ENCODE measurements at regions not wholly inside any gene's neighbourhood (a gene's known extent, or its start where the extent isn't known, plus 50 kb on each side); places are given as distances from the start of the nearest gene placed in this dataset.

DNA sequence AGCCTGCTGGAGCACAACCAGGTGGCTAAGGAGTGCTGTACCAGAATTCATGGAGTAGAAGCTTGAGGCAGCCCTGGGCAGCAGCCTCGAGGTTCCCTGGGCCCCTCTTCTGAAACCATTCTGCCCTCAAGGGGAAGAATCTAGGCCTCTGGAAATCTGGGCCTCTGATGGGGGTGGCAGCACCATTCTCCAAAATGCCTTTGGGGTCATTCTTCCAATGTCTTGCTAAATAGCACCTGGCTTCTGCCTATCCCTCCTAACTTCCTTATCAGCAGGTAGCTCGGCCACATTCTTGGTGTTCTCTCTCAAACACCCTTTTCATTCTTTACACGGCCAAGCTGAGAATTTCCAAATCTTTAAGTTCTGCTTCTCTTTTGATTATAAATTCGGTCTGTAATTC, 473.6 kb downstream of the BCOR start:
- no peak for DNase-seq

- no peak for DNase-seq
Observed at GRCh38 chrX:39625810-39626209, 471.9 kb downstream of the BCOR start.

DNA sequence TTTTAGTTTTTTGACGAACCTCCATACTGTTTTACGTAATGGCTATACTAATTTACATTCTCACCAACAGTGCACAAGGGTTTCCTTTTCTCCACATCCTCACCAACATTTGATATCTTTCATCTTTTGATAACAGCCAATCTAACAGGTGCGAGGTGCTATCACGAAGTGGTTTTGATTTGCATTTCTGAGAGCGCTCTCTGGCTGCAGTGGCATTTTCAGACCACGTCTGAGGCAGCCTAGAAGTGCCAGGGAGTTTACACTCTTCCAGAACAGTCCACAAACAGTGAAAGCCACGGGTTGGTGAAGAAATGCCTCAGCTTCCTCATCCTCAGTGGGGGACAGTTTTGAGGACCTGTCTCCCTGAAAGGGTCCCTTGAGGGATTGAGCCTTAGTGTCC, 471.0 kb downstream of the BCOR start:
- DNase-seq: no peak

- no peak for DNase-seq
Observed at GRCh38 chrX:39627257-39627656, 470.5 kb downstream of the BCOR start.

DNA sequence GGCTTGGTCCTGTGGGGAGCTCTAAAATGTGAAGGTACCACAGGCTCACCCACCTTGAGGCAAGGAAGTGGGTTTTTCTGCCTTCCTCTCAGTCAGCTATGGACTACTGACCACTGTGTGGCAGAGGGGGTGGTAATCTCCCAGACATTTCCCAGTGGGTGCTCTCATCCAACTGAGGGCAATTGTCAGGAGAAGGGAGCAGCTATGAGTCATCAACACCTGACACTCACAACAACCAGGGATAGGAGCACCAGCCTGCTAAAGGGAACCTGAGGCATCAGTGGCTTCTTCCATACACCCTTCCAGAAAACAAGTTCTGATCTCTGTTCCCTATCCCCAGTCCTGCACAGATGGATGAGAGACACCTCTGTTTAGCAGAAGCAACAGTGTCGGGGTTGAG, 468.8 kb downstream of the BCOR start:
- DNase-seq: no peak

- no peak for DNase-seq
Observed at GRCh38 chrX:39630344-39630743, 467.4 kb downstream of the BCOR start.

- no peak for DNase-seq
Observed at GRCh38 chrX:39631276-39632229, 466.2 kb downstream of the BCOR start.

DNA sequence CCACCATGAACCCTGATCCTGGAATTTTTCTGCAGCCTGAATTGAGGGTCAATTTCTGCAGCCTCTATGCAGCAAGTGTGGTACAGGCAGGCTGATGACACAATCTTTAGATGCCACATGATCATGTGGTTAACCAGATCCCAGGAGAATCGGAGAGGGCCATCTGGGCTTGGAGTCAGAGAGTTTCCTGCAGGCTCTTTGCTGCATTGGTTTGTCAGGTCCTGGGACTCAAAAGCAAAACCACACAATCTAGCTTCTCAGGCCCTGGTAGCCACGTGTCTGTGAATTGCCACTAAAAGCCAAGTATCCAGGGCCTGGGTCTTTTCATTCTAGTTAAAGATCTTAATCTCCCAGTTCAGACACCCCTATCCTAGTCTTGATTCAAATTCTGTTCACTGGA, 464.5 kb downstream of the BCOR start:
- no peak for DNase-seq

DNA sequence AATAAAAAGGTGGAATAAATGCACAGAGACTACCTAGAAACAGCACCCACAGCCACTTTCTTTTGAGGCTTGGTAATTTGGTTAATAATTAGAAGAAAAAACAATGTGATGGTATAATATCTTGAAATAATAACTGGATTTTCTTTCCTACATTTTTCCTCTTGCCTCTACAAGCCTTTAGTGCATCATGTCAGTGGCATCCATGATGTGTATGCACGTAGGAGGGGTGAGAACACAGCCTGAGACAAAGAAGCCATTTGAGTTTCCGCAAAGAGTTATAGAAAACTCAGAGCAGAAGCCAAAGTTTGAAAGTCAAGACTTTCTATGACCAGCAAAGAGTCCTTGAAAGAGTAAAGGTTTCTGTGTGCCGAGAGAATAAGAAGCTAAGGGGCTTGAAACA, 461.3 kb downstream of the BCOR start:
- no peak for DNase-seq

DNA sequence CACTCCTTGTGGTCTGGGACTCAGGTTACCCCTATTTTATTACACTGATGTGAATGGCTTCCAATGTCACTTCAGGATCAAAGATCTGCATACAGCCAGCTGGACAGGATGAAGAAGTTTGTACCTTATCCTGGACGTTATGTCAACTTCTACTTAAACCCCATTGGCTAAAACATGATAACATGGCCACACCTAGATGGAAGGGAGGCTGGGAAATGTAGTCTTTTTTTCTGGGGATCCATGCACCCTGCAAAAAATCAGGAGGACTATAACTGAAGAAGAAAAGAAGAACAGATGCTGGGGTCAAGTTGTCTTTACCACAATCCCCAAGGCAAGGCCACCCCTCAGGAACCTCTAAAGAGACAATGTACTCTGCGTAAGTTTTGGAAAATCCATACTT, 459.2 kb downstream of the BCOR start:
- DNase-seq: no peak

DNA sequence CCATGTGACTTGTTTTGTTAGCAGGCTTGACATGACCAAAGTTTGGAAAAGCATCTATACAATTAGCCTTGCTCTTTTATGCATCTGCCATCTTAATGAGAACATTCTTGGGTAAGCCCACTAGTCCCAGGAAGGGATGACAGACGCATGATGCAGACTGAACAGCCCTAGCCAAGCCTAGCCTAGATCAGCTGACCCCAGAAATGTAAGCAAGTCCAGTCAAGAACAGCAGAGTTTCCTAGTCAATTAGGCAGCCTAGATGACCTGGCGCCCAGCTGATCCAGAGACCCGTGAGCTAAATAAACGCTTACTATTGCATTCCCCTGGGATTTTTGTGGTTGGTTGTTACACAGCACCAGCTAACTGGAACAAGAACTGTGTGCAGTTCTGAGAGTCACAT, 457.9 kb downstream of the BCOR start:
- no peak for DNase-seq

DNA sequence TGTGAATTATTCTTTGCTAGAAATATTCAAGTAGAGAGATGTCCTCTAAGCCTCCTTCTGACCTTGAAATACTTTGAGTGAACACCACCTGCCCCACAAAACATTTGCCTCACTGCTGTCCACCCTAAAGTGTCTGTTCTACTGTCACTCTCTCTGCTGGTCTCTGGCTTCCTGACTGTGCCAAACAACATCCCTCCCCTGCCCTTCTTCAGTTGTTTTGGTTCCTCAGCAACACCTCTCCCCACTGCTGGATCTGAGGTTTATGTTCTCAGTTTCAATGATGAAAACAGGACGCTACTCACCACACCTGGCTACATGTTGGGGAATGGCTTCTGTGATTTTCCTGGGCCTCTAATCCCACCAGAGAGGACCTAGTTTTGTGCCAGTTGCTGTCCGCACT, 456.9 kb downstream of the BCOR start:
- no peak for DNase-seq

- DNase-seq: no peak
Observed at GRCh38 chrX:39642071-39642470, 455.7 kb downstream of the BCOR start.

DNA sequence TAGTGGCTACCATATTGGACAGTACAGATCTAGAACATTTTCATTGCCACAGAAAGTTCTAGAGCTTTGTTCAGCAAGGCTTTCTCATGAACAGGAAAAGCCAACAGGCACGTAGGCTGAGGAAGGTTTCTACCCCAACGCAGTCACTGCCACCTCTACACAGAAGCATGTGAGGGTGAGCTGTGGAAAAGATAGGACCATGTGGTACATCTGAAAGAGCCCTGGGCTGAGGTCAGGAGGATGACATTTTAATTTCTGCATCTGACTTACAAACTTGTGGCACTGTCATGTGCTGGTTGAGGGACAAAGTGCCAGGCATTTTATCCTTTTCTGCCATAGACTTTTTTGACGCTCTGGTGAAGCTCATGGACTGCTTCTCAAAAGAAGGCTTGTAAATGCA, 454.2 kb downstream of the BCOR start:
- DNase-seq: no peak

DNA sequence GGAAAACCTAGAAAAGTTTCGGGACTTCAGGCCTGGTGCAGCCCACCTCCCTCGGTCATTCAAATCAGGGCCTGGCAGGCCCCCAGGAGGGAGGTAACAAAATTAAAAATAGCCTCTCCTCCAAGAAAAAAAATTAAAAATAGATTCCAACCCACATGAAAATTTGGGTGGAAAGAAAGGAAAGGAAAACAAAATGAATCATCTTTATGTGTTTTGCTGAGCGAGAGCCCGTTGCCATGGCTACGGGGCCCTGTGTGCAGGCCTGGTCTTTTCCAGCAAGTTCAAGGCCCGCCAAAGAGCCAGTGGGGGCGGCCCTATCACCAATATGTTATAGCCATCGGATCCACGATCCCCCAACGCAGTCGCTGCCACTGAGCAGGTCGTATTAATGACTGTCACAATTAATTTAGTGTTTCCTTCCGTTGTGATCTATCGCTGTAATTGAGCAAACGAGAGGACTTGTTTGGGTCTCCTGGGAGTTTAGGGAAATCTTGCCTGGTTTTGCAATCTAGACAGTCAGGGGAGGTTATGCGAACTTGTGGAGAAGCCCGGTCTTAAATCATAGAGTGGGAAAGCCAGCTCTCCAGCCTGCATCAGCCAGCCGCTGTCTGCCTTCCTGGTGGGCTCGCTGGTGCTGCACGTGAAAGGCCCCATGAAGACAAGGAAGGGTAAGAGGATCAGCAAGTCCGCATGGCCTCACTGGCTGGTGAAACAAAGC, 452.4 kb downstream of the BCOR start:
- no peak for DNase-seq

- no peak for DNase-seq
Observed at GRCh38 chrX:39648548-39649254, 449.1 kb downstream of the BCOR start.

DNA sequence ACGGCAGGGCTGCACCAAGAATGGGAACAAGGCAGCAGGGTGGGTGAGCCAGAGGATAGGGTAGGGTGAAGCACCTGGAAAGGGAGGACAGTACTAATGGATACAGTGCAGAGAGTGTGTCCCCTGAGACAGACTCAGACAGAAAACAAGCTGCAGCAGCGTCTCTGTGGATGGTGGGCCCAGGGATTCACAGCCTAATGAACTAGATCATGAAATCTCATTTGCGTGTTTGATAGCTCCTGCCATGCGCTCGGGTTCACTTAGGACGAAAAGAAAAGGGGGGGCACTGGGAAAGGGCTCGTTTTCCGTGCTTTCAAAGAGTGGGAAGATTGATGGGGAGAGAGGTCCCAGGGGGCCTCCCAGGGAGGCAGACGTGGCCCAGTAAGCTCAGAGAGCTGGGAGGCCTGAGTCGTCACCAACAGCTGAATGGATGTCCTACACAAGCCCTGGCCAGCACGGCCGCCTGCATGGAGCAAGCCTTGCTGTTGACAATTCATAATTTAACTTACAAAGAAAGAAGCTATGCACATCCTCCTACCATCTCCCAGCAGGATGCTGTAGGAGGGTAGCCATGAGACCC, 446.9 kb downstream of the BCOR start:
- no peak for DNase-seq

DNA sequence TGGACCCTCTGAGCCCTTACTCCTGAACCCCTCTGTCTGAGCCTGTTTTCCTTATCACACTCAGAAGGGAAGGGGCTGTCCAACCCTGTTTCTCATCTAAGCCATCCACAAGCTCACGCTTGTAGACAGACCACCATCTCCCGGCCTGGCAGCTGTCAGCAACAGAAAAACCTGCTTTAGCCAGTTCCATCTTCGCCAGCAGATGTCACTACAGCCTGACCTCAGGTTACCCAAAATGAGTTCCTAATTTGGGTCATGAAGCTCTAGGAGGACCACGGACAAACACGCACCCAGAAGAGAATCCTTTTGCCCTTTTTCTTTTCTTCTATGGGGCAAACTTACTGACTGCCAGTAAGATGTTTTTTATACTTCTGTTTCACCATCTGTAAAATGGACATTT, 445.4 kb downstream of the BCOR start:
- peak; percentile 15 for DNase-seq

DNA sequence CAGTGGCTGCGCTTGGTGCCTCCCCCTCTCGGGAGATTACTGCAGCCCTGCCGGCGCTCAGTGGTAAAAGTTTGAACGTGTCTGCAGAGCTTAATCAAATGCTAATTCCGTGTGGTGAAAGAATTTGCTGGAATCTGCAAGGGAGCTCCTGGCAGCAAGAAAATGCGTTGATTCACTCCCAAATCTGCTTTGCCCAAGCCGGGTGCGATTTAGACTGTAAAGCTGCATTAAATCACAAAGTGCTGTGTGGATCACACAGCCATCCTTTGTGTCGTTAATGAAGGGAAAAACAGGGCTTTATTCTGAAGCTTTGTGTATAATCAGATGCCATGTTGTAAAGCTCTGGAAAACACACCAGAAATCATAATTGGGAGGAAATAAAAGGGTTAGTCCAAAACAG, 444.1 kb downstream of the BCOR start:
- DNase-seq: no peak

- no peak for DNase-seq
Observed at GRCh38 chrX:39654183-39654925, 443.4 kb downstream of the BCOR start.

GRCh38 chrX:39654952-39655351, 442.8 kb downstream of the BCOR start:
- DNase-seq: no peak

- DNase-seq: no peak
Observed at GRCh38 chrX:39661116-39661907, 436.4 kb downstream of the BCOR start.
